IPS-18a (cell line): ENCODE measurements at regions not wholly inside any gene's neighbourhood (a gene's known extent, or its start where the extent isn't known, plus 50 kb on each side); places are given as distances from the start of the nearest gene placed in this dataset.

Experiments
- H3K27ac ChIP-seq: one replicate; pipeline ENCODE4 v1.5.1; 2013; ENCODE audit warnings: low read length
- H3K27me3 ChIP-seq: one replicate; pipeline ENCODE4 v1.6.1; 2013; ENCODE audit warnings: mild to moderate bottlenecking, low read length; ENCODE audit not compliant: control insufficient read depth, insufficient read depth
- H3K36me3 ChIP-seq: one replicate; pipeline ENCODE4 v1.6.1; 2013; ENCODE audit warnings: low read depth, low read length; ENCODE audit not compliant: control insufficient read depth
- H3K4me1 ChIP-seq: one replicate; pipeline ENCODE4 v1.6.1; 2013; ENCODE audit warnings: low read depth, low read length; ENCODE audit not compliant: control insufficient read depth
- H3K4me3 ChIP-seq: one replicate; pipeline ENCODE4 v1.5.1; 2013; ENCODE audit warnings: low read length
- H3K9ac ChIP-seq: one replicate; pipeline ENCODE4 v1.6.1; 2013; ENCODE audit warnings: mild to moderate bottlenecking, low read length, moderate library complexity
- H3K9me3 ChIP-seq: one replicate; pipeline ENCODE4 v1.6.1; 2013; ENCODE audit warnings: low read depth, low read length; ENCODE audit not compliant: control insufficient read depth

GRCh38 chr3:62926494-62926893 lies 51.3 kb upstream of the CADPS start:
- H3K4me3 ChIP-seq = no peak overlapping the region
- H3K27ac ChIP-seq = no peak overlapping the region
- H3K9me3 ChIP-seq = no peaks in the 10 kb centered on the region
- no peaks in the 10 kb centered on the region for H3K36me3 ChIP-seq
- no peaks in the 10 kb centered on the region for H3K27me3 ChIP-seq
- peaks cover 3% of the 10 kb centered on the region for H3K4me1 ChIP-seq
- H3K9ac ChIP-seq = no peak overlapping the region

GRCh38 chr3:62928256-62928655 lies 53.0 kb upstream of the CADPS start:
- Histone ChIP-seq H3K27ac (no peak overlapping the region), H3K27me3 (no peaks in the 10 kb centered on the region), H3K9ac (no peak overlapping the region), H3K9me3 (no peaks in the 10 kb centered on the region), H3K4me1 (peaks cover 3% of the 10 kb centered on the region), H3K4me3 (no peak overlapping the region), H3K36me3 (no peaks in the 10 kb centered on the region)

GRCh38 chr3:62929771-62930170 lies 54.6 kb upstream of the CADPS start:
- Histone ChIP-seq H3K4me3 (no peak overlapping the region), H3K9ac (no peak overlapping the region), H3K27ac (no peak overlapping the region), H3K4me1 (peaks cover 3% of the 10 kb centered on the region), H3K9me3 (no peaks in the 10 kb centered on the region), H3K36me3 (no peaks in the 10 kb centered on the region), H3K27me3 (no peaks in the 10 kb centered on the region)

- no peaks in the 10 kb centered on the region for H3K9me3 ChIP-seq
- no peak overlapping the region for H3K27ac ChIP-seq
- H3K27me3 ChIP-seq = no peaks in the 10 kb centered on the region
- H3K4me1 ChIP-seq = peaks cover under 1% of the 10 kb centered on the region
- H3K4me3 ChIP-seq = no peak overlapping the region
- H3K36me3 ChIP-seq = no peaks in the 10 kb centered on the region
- no peak overlapping the region for H3K9ac ChIP-seq
Observed at GRCh38 chr3:62935793-62936192, 60.6 kb upstream of the CADPS start.

GRCh38 chr3:62936626-62937254 lies 61.5 kb upstream of the CADPS start:
- H3K27ac ChIP-seq = no peak overlapping the region

GRCh38 chr3:62938583-62938982 lies 63.4 kb upstream of the CADPS start:
- Histone ChIP-seq H3K4me3 (no peak overlapping the region), H3K9ac (no peak overlapping the region), H3K27ac (no peak overlapping the region)

More at GRCh38 chr3:62936626-62937254, 61.5 kb upstream of the CADPS start:
- H3K36me3 ChIP-seq = no peaks in the 10 kb centered on the region
- H3K9me3 ChIP-seq = no peaks in the 10 kb centered on the region
- peaks cover 8% of the 10 kb centered on the region for H3K4me1 ChIP-seq
- no peak overlapping the region for H3K4me3 ChIP-seq
- H3K9ac ChIP-seq = no peak overlapping the region
- H3K27me3 ChIP-seq = no peaks in the 10 kb centered on the region

GRCh38 chr3:62939707-62940106 lies 64.5 kb upstream of the CADPS start:
- H3K9me3 ChIP-seq = no peaks in the 10 kb centered on the region
- H3K27ac ChIP-seq = no peak overlapping the region
- H3K27me3 ChIP-seq = no peaks in the 10 kb centered on the region
- peaks cover 8% of the 10 kb centered on the region for H3K4me1 ChIP-seq
- H3K9ac ChIP-seq = no peak overlapping the region
- no peaks in the 10 kb centered on the region for H3K36me3 ChIP-seq
- H3K4me3 ChIP-seq = no peak overlapping the region

More at GRCh38 chr3:62938583-62938982, 63.4 kb upstream of the CADPS start:
- Histone ChIP-seq H3K36me3 (no peaks in the 10 kb centered on the region), H3K4me1 (peaks cover 8% of the 10 kb centered on the region), H3K9me3 (no peaks in the 10 kb centered on the region), H3K27me3 (no peaks in the 10 kb centered on the region)

- Histone ChIP-seq H3K9me3 (no peaks in the 10 kb centered on the region), H3K27me3 (no peaks in the 10 kb centered on the region), H3K36me3 (no peaks in the 10 kb centered on the region), H3K4me3 (no peak overlapping the region), H3K4me1 (peaks cover 8% of the 10 kb centered on the region), H3K27ac (peak overlapping the region; percentile 60), H3K9ac (no peak overlapping the region)
Observed at GRCh38 chr3:62940771-62941563, 65.8 kb upstream of the CADPS start.

- H3K4me3 ChIP-seq = no peak overlapping the region
- no peak overlapping the region for H3K9ac ChIP-seq
- no peak overlapping the region for H3K27ac ChIP-seq
- no peaks in the 10 kb centered on the region for H3K36me3 ChIP-seq
- H3K27me3 ChIP-seq = no peaks in the 10 kb centered on the region
- no peaks in the 10 kb centered on the region for H3K9me3 ChIP-seq
- H3K4me1 ChIP-seq = peaks cover 8% of the 10 kb centered on the region
Observed at GRCh38 chr3:62942227-62942626, 67.0 kb upstream of the CADPS start.

- H3K9ac ChIP-seq = no peak overlapping the region
- no peaks in the 10 kb centered on the region for H3K27me3 ChIP-seq
- H3K9me3 ChIP-seq = no peaks in the 10 kb centered on the region
Observed at GRCh38 chr3:62942764-62943163, 67.5 kb upstream of the CADPS start.

GRCh38 chr3:62948921-62949320 lies 73.7 kb upstream of the CADPS start:
- Histone ChIP-seq H3K9ac (no peak overlapping the region), H3K27me3 (no peaks in the 10 kb centered on the region), H3K9me3 (no peaks in the 10 kb centered on the region), H3K36me3 (peaks cover 8% of the 10 kb centered on the region), H3K4me3 (no peak overlapping the region), H3K4me1 (peaks cover 17% of the 10 kb centered on the region), H3K27ac (no peak overlapping the region)

More at GRCh38 chr3:62942764-62943163, 67.5 kb upstream of the CADPS start:
- Histone ChIP-seq H3K4me3 (no peak overlapping the region), H3K27ac (no peak overlapping the region), H3K4me1 (peaks cover 8% of the 10 kb centered on the region), H3K36me3 (no peaks in the 10 kb centered on the region)

GRCh38 chr3:62950210-62950609 lies 75.0 kb upstream of the CADPS start:
- peak overlapping the region; percentile 57 for H3K27ac ChIP-seq
- H3K9ac ChIP-seq = peak overlapping the region; percentile 31
- no peaks in the 10 kb centered on the region for H3K9me3 ChIP-seq
- peak overlapping the region; percentile 65 for H3K4me3 ChIP-seq
- peaks cover 17% of the 10 kb centered on the region for H3K36me3 ChIP-seq
- H3K4me1 ChIP-seq = peaks cover 25% of the 10 kb centered on the region
- no peaks in the 10 kb centered on the region for H3K27me3 ChIP-seq
